BJ (cell line): ENCODE measurements at regions not wholly inside any gene's neighbourhood (a gene's known extent, or its start where the extent isn't known, plus 50 kb on each side); places are given as distances from the start of the nearest gene placed in this dataset.
A peak's percentile ranks its signal among the peaks of the same experiment; 100 is the strongest.

ENCODE experiments used
- CTCF ChIA-PET: fragments of 350-600 bp; formaldehyde crosslinking; extraction: SDS; loops from one replicate; lab custom pipeline; 2021; ENCODE audit warnings: antibody characterized with exemption, inconsistent platforms; lab: Yijun Ruan, JAX
- POLR2A ChIA-PET: fragments of 300-600 bp; sonication (Branson Sonifier 250); formaldehyde crosslinking; extraction: SDS; loops from one replicate; lab custom pipeline; 2021; ENCODE audit warnings: antibody characterized with exemption; lab: Charles Lee
- DNase-seq: peaks from one replicate; pipeline ENCODE4 v3.0.0-alpha.2; 2011; ENCODE audit warnings: low read depth
- H3K27me3 ChIP-seq: 2 replicates; pipeline ENCODE4 v1.6.0; 2011; ENCODE audit warnings: low read length; ENCODE audit not compliant: control insufficient read depth, insufficient read depth
- H3K36me3 ChIP-seq: 2 replicates; pipeline ENCODE4 v1.5.1; 2011; ENCODE audit warnings: low read length; ENCODE audit not compliant: control insufficient read depth, insufficient read depth
- H3K4me3 ChIP-seq: 2 replicates; pipeline ENCODE4 v1.5.1; 2011; ENCODE audit warnings: low read depth, mild to moderate bottlenecking, control low read depth, low read length
- TF ChIP-seq, protein P1 (sequence below): IDR thresholded peaks from 2 replicates; pipeline ENCODE4 v1.5.1; 2011; ENCODE audit warnings: low read depth, mild to moderate bottlenecking, control low read depth, inconsistent platforms, low read length, moderate library complexity; ENCODE audit not compliant: insufficient read depth

- ChIA-PET CTCF (interaction anchor here (0.6 kb wide), 1 partner anchor 213 kb away, joined by 3 read pairs; no protein-coding TSS in a partner anchor), POLR2A (no interaction called here)
- no peaks in the 10 kb centered on the region for H3K36me3 ChIP-seq
- DNase-seq: no peak
- TF ChIP-seq, protein P1, sequence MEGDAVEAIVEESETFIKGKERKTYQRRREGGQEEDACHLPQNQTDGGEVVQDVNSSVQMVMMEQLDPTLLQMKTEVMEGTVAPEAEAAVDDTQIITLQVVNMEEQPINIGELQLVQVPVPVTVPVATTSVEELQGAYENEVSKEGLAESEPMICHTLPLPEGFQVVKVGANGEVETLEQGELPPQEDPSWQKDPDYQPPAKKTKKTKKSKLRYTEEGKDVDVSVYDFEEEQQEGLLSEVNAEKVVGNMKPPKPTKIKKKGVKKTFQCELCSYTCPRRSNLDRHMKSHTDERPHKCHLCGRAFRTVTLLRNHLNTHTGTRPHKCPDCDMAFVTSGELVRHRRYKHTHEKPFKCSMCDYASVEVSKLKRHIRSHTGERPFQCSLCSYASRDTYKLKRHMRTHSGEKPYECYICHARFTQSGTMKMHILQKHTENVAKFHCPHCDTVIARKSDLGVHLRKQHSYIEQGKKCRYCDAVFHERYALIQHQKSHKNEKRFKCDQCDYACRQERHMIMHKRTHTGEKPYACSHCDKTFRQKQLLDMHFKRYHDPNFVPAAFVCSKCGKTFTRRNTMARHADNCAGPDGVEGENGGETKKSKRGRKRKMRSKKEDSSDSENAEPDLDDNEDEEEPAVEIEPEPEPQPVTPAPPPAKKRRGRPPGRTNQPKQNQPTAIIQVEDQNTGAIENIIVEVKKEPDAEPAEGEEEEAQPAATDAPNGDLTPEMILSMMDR: no peak
- H3K27me3 ChIP-seq: no peaks in the 10 kb centered on the region
- no peak overlapping the region for H3K4me3 ChIP-seq
These were observed 673.9 kb upstream of the ANKRD30A start for GRCh38 chr10:36451391-36451970.

- Histone ChIP-seq H3K4me3 (no peak overlapping the region), H3K36me3 (no peaks in the 10 kb centered on the region), H3K27me3 (no peaks in the 10 kb centered on the region)
- DNase-seq: peak; percentile 26
- TF ChIP-seq, protein P1: no peak
- POLR2A ChIA-PET: no interaction called here
- CTCF ChIA-PET: no interaction called here
These were observed 675.0 kb upstream of the ANKRD30A start for GRCh38 chr10:36450380-36450779.

- no peaks in the 10 kb centered on the region for H3K36me3 ChIP-seq
- no peak overlapping the region for H3K4me3 ChIP-seq
- POLR2A ChIA-PET: no interaction called here
- TF ChIP-seq, protein P1: no peak
- CTCF ChIA-PET: interaction anchor here (0.6 kb wide), 1 partner anchor 1260 kb away, joined by 3 read pairs; no protein-coding TSS in a partner anchor
- no peaks in the 10 kb centered on the region for H3K27me3 ChIP-seq
- DNase-seq: no peak
These were observed 676.4 kb upstream of the ANKRD30A start for GRCh38 chr10:36448760-36449691.

- Histone ChIP-seq H3K27me3 (no peaks in the 10 kb centered on the region), H3K36me3 (no peaks in the 10 kb centered on the region), H3K4me3 (no peak overlapping the region)
- ChIA-PET CTCF (no interaction called here), POLR2A (no interaction called here)
- no peak for DNase-seq
- TF ChIP-seq, protein P1: no peak
These were observed 678.5 kb upstream of the ANKRD30A start for GRCh38 chr10:36446881-36447280.

GRCh38 chr10:36443233-36443632 is 682.2 kb upstream of the ANKRD30A start:
- no peak for DNase-seq
- Histone ChIP-seq H3K36me3 (no peaks in the 10 kb centered on the region), H3K4me3 (no peak overlapping the region), H3K27me3 (no peaks in the 10 kb centered on the region)
- TF ChIP-seq, protein P1: no peak
- POLR2A ChIA-PET: no interaction called here
- CTCF ChIA-PET: no interaction called here
